ENCODE measurements at regions not wholly inside any gene's neighbourhood (a gene's known extent, or its start where the extent isn't known, plus 50 kb on each side); places are given as distances from the start of the nearest gene placed in this dataset.
"Not testable (repeated sequence)": the region's sequence is repeated elsewhere in the genome, so short reads cannot be mapped to it uniquely, and the experiment has no call there.

- Histone ChIP-seq H4K20me1 (ENCODE audit: insufficient read depth, low read length) (no peaks in the 10 kb centered on the region), H3K27ac (ENCODE audit: low read depth in 1 of 2, low read length in 2 of 2) (no peak overlapping the region), H3K4me1 (ENCODE audit: control insufficient read depth in 1 of 2, insufficient read depth in 2 of 2, low read length in 2 of 2) (no peaks in the 10 kb centered on the region), H2AFZ (ENCODE audit: insufficient read depth, low read depth, low read length, poor library complexity, severe bottlenecking) (no peak overlapping the region), H3K27me3 (ENCODE audit: control insufficient read depth in 2 of 2, insufficient read depth in 2 of 2, low read length in 2 of 2) (no peaks in the 10 kb centered on the region), H3K36me3 (replicated peaks in 1 of 2; ENCODE audit: control insufficient read depth in 1 of 2, insufficient read depth in 2 of 2, low read length in 2 of 2) (no peaks in the 10 kb centered on the region), H3K4me2 (replicated peaks; ENCODE audit: extremely low read depth, low read length, poor library complexity, severe bottlenecking) (no peak overlapping the region), H3K9ac (ENCODE audit: insufficient read depth, low read length, poor library complexity, severe bottlenecking) (no peak overlapping the region), H3K9me3 (replicated peaks in 1 of 2; ENCODE audit: control insufficient read depth in 1 of 2, insufficient read depth in 1 of 2, low read length in 2 of 2) (no peaks in the 10 kb centered on the region), H3K4me3 (replicated peaks in 1 of 3; ENCODE audit: low read depth in 2 of 3, low read length in 3 of 3) (no peak overlapping the region), H3K79me2 (ENCODE audit: insufficient read depth, low read length) (no peaks in the 10 kb centered on the region)
- no peak for TF ChIP-seq CTCF (IDR thresholded peaks at IDR 0.05)
- peaks cover 1 to 5% (median 2%) of the 10 kb centered on the region in 3 donors for H3K27me3 Mint-ChIP-seq (ENCODE audit: low read depth in 3 of 3)
- H3K36me3 Mint-ChIP-seq: no peaks in the 10 kb centered on the region
- H3K27ac Mint-ChIP-seq: no peak overlapping the region
- no peak for DNase-seq
- H3K4me1 Mint-ChIP-seq: no peaks in the 10 kb centered on the region
- WGBS (ENCODE audit: insufficient coverage): 80% methylated on average over 1 of the region's 2 CpGs
- no peak overlapping the region for H3K4me3 Mint-ChIP-seq
- H3K9me3 Mint-ChIP-seq: peaks cover 0 to 3% (median 0%) of the 10 kb centered on the region in 7 donors
- intact Hi-C loops (cut with micrococcal nuclease): no loop called here
These were observed 96.8 kb upstream of the NTF3 start for GRCh38 chr12:5335069-5335468.

- WGBS (ENCODE audit: insufficient coverage): no CpG with 5 or more reads among the region's 2 CpGs
- DNase-seq; H2AFZ ChIP-seq (ENCODE audit: insufficient read depth, low read depth, low read length, poor library complexity, severe bottlenecking); H3K27me3 Mint-ChIP-seq (ENCODE audit: low read depth in 3 of 3); H3K4me1 Mint-ChIP-seq; intact Hi-C loops (cut with micrococcal nuclease); H3K27ac Mint-ChIP-seq; H4K20me1 ChIP-seq (ENCODE audit: insufficient read depth, low read length); H3K27me3 ChIP-seq (ENCODE audit: control insufficient read depth in 2 of 2, insufficient read depth in 2 of 2, low read length in 2 of 2); H3K4me2 ChIP-seq (replicated peaks; ENCODE audit: extremely low read depth, low read length, poor library complexity, severe bottlenecking); H3K9me3 ChIP-seq (replicated peaks in 1 of 2; ENCODE audit: control insufficient read depth in 1 of 2, insufficient read depth in 1 of 2, low read length in 2 of 2); H3K9me3 Mint-ChIP-seq; H3K4me3 ChIP-seq (replicated peaks in 1 of 3; ENCODE audit: low read depth in 2 of 3, low read length in 3 of 3); H3K27ac ChIP-seq (ENCODE audit: low read depth in 1 of 2, low read length in 2 of 2); H3K36me3 ChIP-seq (replicated peaks in 1 of 2; ENCODE audit: control insufficient read depth in 1 of 2, insufficient read depth in 2 of 2, low read length in 2 of 2); H3K9ac ChIP-seq (ENCODE audit: insufficient read depth, low read length, poor library complexity, severe bottlenecking); H3K4me3 Mint-ChIP-seq; H3K4me1 ChIP-seq (ENCODE audit: control insufficient read depth in 1 of 2, insufficient read depth in 2 of 2, low read length in 2 of 2); H3K36me3 Mint-ChIP-seq; H3K79me2 ChIP-seq (ENCODE audit: insufficient read depth, low read length): not testable (repeated sequence)
These were observed 90.8 kb upstream of the NTF3 start for GRCh38 chr12:5341086-5341485.
